D721Med (cell line): ENCODE measurements at regions not wholly inside any gene's neighbourhood (a gene's known extent, or its start where the extent isn't known, plus 50 kb on each side); places are given as distances from the start of the nearest gene placed in this dataset.
A peak's percentile ranks its signal among the peaks of the same experiment; 100 is the strongest.
"Not testable (repeated sequence)": the region's sequence is repeated elsewhere in the genome, so short reads cannot be mapped to it uniquely, and the experiment has no call there.

Source experiments
- DNase-seq: peaks from one replicate; pipeline ENCODE4 v3.0.0; 2011; ENCODE audit warnings: low spot score; ENCODE audit not compliant: insufficient read length
- FAIRE-seq: peaks from 2 replicates; lab custom pipeline; 2011; peaks lifted over from hg19 to GRCh38; lab: Jason Lieb, UNC
- TF ChIP-seq, protein P1 (sequence below): IDR thresholded peaks from 2 replicates; pipeline ENCODE4 v1.5.1; 2012; ENCODE audit warnings: mild to moderate bottlenecking, control low read depth; ENCODE audit not compliant: insufficient read depth; ENCODE audit errors: missing control alignments

- TF ChIP-seq, protein P1, sequence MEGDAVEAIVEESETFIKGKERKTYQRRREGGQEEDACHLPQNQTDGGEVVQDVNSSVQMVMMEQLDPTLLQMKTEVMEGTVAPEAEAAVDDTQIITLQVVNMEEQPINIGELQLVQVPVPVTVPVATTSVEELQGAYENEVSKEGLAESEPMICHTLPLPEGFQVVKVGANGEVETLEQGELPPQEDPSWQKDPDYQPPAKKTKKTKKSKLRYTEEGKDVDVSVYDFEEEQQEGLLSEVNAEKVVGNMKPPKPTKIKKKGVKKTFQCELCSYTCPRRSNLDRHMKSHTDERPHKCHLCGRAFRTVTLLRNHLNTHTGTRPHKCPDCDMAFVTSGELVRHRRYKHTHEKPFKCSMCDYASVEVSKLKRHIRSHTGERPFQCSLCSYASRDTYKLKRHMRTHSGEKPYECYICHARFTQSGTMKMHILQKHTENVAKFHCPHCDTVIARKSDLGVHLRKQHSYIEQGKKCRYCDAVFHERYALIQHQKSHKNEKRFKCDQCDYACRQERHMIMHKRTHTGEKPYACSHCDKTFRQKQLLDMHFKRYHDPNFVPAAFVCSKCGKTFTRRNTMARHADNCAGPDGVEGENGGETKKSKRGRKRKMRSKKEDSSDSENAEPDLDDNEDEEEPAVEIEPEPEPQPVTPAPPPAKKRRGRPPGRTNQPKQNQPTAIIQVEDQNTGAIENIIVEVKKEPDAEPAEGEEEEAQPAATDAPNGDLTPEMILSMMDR, result no peak
- DNase-seq, result no peak
These were observed 187.4 kb downstream of the FOXG1 start for GRCh38 chr14:28953973-28954372.

GRCh38 chr14:28966416-28967233, 200.0 kb downstream of the FOXG1 start:
- no peak for DNase-seq
- TF ChIP-seq, protein P1, result no peak
- no peak for FAIRE-seq

More at GRCh38 chr14:28953973-28954372, 187.4 kb downstream of the FOXG1 start:
- no peak for FAIRE-seq

- FAIRE-seq (no peak), DNase-seq (no peak)
- TF ChIP-seq, protein P1, result no peak
These were observed 208.5 kb downstream of the FOXG1 start for GRCh38 chr14:28975084-28975483.

- DNase-seq, result no peak
- no peak for FAIRE-seq
- TF ChIP-seq, protein P1, result no peak
These were observed 215.6 kb downstream of the FOXG1 start for GRCh38 chr14:28982228-28982627.

DNA sequence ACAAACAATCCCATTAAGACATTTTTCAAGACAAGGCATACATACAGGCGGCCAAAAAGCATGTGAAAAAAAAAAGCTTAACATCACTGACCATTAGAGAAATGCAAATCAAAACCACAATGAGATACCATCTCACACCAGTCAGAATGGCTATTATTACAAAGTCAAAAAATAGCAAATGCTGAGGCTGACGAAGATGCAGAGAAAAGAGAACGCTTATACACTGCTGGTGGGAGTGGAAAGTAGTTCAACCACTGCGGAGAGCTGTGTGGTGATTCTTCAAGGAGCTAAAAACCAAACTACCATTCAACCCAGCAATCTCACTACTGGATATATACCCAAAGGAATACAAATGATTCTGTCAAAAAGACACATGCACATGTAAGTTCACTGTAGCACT, 216.7 kb downstream of the FOXG1 start:
- no peak for FAIRE-seq
- TF ChIP-seq, protein P1, result no peak

DNA sequence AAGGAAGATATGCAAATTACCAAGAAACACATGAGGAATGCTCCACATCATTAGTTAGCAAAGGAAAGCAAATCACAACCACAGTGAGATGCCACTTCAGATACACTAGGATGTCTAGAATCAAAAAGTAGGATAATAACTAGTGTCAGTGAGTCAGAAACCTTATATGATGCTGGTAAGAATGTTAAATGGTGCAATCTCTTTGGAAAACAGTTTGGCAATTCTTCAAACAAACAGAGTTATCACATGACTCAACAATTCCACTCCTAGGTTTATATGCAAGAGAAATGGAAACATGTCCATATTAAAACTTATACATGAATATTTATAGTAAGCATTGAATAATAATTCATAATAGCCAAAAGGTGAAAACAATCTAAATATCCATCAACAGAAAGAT, 220.9 kb downstream of the FOXG1 start:
- TF ChIP-seq, protein P1, result no peak
- FAIRE-seq, result no peak
- DNase-seq, result no peak

More for the DNA sequence above, 216.7 kb downstream of the FOXG1 start:
- DNase-seq, result no peak

DNA sequence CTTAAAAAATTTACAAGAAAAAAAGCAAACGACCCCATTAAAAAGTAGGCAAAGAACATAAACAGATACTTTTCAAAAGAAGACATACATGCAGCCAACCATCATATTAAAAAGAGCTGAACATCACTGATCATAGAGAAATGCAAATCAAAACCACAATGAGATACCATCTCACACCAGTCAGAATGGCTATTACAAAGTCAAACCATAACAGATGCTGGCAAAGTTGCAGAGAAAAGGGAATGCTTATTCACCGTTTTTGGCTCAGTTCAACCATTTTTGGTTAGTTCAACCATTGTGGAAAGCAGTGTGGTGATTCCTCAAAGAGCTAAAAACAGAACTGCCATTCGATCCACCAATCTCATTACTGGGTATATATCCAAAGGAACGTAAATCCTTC, 230.6 kb downstream of the FOXG1 start:
- FAIRE-seq, result peak; percentile 11
- DNase-seq, result not testable (repeated sequence)
